ENCODE measurements at regions not wholly inside any gene's neighbourhood (a gene's known extent, or its start where the extent isn't known, plus 50 kb on each side); places are given as distances from the start of the nearest gene placed in this dataset.

DNA sequence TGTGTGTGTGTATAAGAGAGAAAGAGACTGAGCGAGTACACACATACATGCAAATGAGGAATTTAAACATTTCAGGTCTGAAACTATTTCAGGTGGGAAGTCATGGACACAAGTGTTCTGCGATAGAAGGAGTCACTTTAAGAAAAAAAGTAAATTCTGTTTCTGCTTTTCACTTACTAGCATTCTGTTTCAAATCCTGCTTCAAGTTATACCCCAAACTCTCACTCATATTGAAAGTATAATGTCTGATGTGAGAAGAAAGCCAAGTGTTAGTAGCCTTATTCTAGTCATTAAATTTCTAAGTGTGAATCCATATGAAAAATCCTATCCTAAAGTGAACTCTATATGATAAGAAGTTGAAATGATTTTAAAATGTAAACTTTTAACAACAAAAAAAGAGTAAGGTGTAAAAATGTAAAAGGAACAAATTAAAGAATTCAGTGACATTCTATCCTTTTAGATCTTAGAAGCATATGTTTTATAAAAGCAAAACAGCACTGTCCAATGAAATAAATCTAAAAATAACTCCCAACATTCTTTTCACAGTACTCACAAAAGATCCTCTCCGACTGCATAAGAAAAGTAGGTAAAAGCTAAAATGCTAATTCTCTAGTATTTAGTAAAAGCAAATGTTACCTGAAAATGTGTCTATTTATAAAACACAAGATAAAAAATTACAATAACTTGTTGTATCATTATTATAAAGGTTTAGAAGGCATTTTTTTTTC lies 570.6 kb downstream of the ZEB2 start:
- H3K27ac ChIP-seq, result no peak overlapping the region
- no peak overlapping the region for H3K9ac ChIP-seq
- TF ChIP-seq EZH2phosphoT487 (IDR thresholded peaks at IDR 0.05) (no peak), EZH2 (IDR thresholded peaks at IDR 0.05) (no peak)
- TF ChIP-seq, protein P1, sequence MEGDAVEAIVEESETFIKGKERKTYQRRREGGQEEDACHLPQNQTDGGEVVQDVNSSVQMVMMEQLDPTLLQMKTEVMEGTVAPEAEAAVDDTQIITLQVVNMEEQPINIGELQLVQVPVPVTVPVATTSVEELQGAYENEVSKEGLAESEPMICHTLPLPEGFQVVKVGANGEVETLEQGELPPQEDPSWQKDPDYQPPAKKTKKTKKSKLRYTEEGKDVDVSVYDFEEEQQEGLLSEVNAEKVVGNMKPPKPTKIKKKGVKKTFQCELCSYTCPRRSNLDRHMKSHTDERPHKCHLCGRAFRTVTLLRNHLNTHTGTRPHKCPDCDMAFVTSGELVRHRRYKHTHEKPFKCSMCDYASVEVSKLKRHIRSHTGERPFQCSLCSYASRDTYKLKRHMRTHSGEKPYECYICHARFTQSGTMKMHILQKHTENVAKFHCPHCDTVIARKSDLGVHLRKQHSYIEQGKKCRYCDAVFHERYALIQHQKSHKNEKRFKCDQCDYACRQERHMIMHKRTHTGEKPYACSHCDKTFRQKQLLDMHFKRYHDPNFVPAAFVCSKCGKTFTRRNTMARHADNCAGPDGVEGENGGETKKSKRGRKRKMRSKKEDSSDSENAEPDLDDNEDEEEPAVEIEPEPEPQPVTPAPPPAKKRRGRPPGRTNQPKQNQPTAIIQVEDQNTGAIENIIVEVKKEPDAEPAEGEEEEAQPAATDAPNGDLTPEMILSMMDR (IDR thresholded peaks at IDR 0.05), result no peak
- H4K20me1 ChIP-seq (ENCODE audit: low read depth), result no peaks in the 10 kb centered on the region
- no peaks in the 10 kb centered on the region for H3K4me1 Mint-ChIP-seq
- H3K36me3 ChIP-seq, result no peaks in the 10 kb centered on the region
- H3K79me2 ChIP-seq (ENCODE audit: low read depth), result no peaks in the 10 kb centered on the region
- no peak overlapping the region for H3K4me2 ChIP-seq
- H2AFZ ChIP-seq (replicated peaks), result no peak overlapping the region
- H3K4me3 Mint-ChIP-seq, result no peak overlapping the region
- no peaks in the 10 kb centered on the region for H3F3A ChIP-seq (ENCODE audit: low read depth)
- no peak overlapping the region for H3K4me3 ChIP-seq
- H3K27me3 Mint-ChIP-seq (ENCODE audit: insufficient read depth, low read depth), result no peaks in the 10 kb centered on the region
- H3K27me3 ChIP-seq, result no peaks in the 10 kb centered on the region
- H3K27ac Mint-ChIP-seq, result no peak overlapping the region
- peaks cover 10% of the 10 kb centered on the region for H3K36me3 Mint-ChIP-seq
- no peaks in the 10 kb centered on the region for H3K9me3 ChIP-seq (ENCODE audit: low read depth)
- H3K9me3 Mint-ChIP-seq, result no peaks in the 10 kb centered on the region
- DNase-seq (ENCODE audit: low spot score), result no peak
- peaks cover 9% of the 10 kb centered on the region for H3K4me1 ChIP-seq

- H3K4me2 ChIP-seq, result no peak overlapping the region
- no peaks in the 10 kb centered on the region for H3K27me3 Mint-ChIP-seq (ENCODE audit: insufficient read depth, low read depth)
- H3K27me3 ChIP-seq, result no peaks in the 10 kb centered on the region
- no peaks in the 10 kb centered on the region for H3F3A ChIP-seq (ENCODE audit: low read depth)
- no peaks in the 10 kb centered on the region for H3K9me3 Mint-ChIP-seq
- no peak for DNase-seq (ENCODE audit: low spot score)
- H3K27ac Mint-ChIP-seq, result no peak overlapping the region
- H2AFZ ChIP-seq (replicated peaks), result no peak overlapping the region
- H3K79me2 ChIP-seq (ENCODE audit: low read depth), result no peaks in the 10 kb centered on the region
- H4K20me1 ChIP-seq (ENCODE audit: low read depth), result no peaks in the 10 kb centered on the region
- H3K9me3 ChIP-seq (ENCODE audit: low read depth), result no peaks in the 10 kb centered on the region
- no peaks in the 10 kb centered on the region for H3K36me3 ChIP-seq
- H3K4me3 ChIP-seq, result no peak overlapping the region
- no peak overlapping the region for H3K4me3 Mint-ChIP-seq
- H3K9ac ChIP-seq, result no peak overlapping the region
- no peak overlapping the region for H3K27ac ChIP-seq
- TF ChIP-seq EZH2 (IDR thresholded peaks at IDR 0.05) (no peak), EZH2phosphoT487 (IDR thresholded peaks at IDR 0.05) (no peak)
- TF ChIP-seq, protein P1 (IDR thresholded peaks at IDR 0.05), result no peak
- no peaks in the 10 kb centered on the region for H3K4me1 Mint-ChIP-seq
- H3K36me3 Mint-ChIP-seq, result peaks cover 10% of the 10 kb centered on the region
- peaks cover 8% of the 10 kb centered on the region for H3K4me1 ChIP-seq
These were observed 571.2 kb downstream of the ZEB2 start for GRCh38 chr2:143948710-143949109.

DNA sequence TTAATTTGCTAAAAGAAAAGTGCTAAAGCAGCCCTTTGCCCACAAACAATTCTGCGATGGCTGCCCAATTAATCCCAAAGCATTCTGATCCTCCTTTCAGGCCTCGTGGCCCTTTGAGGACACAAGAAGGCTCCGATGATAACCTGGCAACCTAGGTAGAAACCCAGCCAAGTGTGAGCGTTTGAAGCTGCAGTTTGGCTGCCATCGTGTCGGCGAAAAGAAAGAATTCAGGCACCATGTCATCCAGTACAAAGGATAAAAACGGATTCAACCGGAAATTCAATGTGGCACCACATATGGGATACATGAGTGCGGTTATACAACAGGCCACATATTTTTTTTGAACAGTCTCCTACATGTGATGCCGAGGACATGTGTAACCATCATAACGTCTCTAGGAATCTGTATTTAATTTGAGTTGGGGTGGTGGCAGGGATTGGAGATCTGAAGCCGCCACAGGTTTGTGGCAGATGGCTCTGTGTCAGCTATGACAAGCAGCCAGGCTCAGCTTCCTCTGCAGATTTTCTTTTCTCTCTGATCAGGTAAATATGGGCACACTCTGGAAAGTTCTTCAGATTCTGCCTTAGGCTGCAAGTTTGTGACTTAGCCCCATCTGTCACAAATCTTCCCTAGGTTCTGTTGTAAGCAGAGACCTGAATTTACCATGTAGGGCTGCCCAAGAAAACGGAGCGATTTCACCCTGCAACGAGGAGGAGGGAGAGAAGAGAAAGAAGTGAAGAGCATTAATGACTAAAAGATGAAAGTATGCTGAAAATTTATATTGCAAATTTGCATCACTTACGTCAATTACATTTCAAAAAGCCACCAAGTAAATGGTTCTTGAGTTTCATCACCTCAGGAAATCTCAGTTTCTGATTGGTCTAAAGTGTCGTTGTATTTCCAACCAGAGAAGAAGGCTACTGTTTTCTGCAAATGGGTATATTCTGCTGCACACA lies 573.2 kb downstream of the ZEB2 start:
- H3K36me3 Mint-ChIP-seq, result peaks cover 14% of the 10 kb centered on the region
- TF ChIP-seq, protein P1 (IDR thresholded peaks at IDR 0.05), result no peak
- no peak for TF ChIP-seq EZH2phosphoT487 (IDR thresholded peaks at IDR 0.05)
- TF ChIP-seq EZH2 (IDR thresholded peaks at IDR 0.05), result no peak
- no peaks in the 10 kb centered on the region for H3K4me1 ChIP-seq
- H3K27ac ChIP-seq, result no peak overlapping the region
- no peak overlapping the region for H3K4me3 Mint-ChIP-seq
- H3K9ac ChIP-seq, result no peak overlapping the region
- H3K9me3 ChIP-seq (ENCODE audit: low read depth), result no peaks in the 10 kb centered on the region
- H4K20me1 ChIP-seq (ENCODE audit: low read depth), result no peaks in the 10 kb centered on the region
- H3K4me3 ChIP-seq, result no peak overlapping the region
- H3K4me1 Mint-ChIP-seq, result no peaks in the 10 kb centered on the region
- H3K4me2 ChIP-seq, result no peak overlapping the region
- H2AFZ ChIP-seq (replicated peaks), result no peak overlapping the region
- no peaks in the 10 kb centered on the region for H3F3A ChIP-seq (ENCODE audit: low read depth)
- no peaks in the 10 kb centered on the region for H3K9me3 Mint-ChIP-seq
- no peaks in the 10 kb centered on the region for H3K79me2 ChIP-seq (ENCODE audit: low read depth)
- no peak for DNase-seq (ENCODE audit: low spot score)
- H3K27ac Mint-ChIP-seq, result no peak overlapping the region
- no peaks in the 10 kb centered on the region for H3K36me3 ChIP-seq
- H3K27me3 Mint-ChIP-seq (ENCODE audit: insufficient read depth, low read depth), result no peaks in the 10 kb centered on the region
- H3K27me3 ChIP-seq, result no peaks in the 10 kb centered on the region

Data from neural progenitor cell (in vitro differentiated cells).